HG03108 (cell line): ENCODE measurements at regions not wholly inside any gene's neighbourhood (a gene's known extent, or its start where the extent isn't known, plus 50 kb on each side); places are given as distances from the start of the nearest gene placed in this dataset.

Source experiments
- ATAC-seq: cut with Tn5 transposase; IDR thresholded peaks from one replicate; pipeline ENCODE4 v1.9.1; 2021; ENCODE audit warnings: moderate library complexity; ENCODE audit not compliant: unreplicated experiment

DNA sequence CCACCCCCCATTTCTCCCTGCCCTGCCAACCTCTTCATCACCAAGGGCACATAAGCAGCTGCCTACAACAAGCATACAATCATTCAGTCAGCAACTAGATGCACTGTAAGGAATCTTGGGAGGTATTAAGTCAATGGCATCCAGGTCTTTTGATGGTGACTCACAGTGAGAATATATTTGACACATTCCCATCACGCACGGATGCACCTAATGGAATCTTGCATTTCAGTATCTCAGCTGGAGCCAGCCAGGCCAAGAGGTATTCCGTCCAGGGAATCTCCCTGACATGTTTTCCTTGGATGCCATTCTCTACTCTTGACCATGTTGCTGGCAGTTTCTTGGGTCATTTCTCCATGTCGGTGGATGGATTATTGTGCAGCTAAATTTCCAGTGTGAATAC lies 73.9 kb upstream of the CAPRIN2 start:
- no peak for ATAC-seq

DNA sequence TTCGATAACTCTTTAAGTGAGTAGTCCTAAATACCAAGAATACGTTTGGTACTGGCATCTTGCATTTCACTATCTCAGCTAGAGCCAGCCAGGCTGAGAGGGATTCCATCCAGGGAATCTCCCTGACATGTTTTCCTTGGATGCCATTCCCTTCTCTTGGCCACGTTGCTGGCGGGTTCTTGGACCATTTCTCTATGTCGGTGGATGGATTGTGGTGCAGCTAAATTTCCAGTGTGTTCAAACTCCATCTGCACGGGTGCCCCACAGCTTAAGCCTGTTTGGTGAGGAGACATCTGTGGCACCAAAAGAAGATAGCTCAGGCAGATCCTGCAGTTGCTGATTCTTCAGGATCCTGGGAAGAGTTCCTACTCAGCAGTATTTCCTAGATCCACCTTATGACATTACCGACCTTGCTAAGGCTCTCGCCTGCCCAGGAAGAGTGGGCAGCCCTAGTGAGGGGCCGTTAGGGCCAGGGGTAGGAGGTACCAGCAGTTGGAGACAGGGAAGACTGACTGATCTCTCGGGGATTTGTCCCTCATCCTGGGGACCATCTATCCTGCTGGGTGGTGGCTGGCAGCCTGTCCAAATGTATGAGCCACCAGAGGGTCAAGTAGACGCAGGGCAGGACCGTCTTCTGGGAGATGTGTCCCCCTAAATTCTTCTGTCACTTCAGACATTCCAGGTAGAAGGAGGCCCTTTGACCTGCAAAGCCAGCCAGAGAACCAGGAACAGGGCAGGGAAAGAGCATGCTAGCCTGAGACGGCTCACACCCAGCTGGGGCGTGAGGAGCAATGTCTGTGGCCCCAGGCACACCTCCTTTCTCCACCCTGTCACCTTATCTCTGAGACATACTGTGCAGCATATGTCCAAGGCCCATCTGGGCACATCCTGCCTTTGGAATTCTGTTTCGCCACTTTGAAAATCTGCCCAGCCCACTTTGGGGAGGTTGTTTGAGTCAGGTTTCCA lies 72.6 kb upstream of the CAPRIN2 start:
- ATAC-seq: no peak

DNA sequence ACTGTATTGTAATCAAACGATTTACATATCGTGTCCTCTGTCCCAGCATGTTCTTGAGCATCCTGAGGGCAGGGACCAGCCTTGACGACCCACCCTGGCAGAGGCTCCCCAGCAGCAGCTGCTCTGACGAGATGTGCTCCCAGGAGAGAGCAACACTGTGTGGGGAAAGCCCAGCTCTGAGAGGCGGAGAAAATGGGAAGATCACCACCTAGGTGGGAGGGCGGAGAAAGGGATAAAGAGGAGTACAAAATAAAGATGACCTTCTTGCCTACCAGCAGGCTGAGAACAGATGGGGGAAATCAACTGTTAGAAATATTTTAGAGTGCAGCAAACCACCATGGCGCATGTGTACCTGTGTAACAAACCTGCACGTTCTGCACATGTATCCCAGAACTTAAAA lies 71.5 kb upstream of the CAPRIN2 start:
- no peak for ATAC-seq

DNA sequence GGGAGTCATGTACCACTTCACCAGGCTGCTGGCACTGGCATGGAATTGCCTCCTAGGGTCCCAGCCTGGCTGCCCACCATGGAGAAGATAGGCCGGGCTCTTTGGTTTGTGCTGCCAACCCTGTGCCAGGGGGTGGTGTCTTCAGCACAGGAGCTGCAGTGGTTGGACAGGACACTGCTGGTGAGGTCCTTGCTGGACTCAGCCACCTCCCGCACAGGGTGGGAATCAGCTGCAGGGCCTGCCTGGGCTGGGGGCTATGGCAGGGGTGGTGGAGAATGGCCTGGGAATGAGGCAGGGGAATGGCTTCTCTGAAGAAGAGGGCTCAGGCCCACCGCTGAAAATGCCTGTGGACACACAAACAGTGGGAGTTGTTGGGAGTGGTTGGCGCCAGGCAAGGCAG lies 70.6 kb upstream of the CAPRIN2 start:
- ATAC-seq: no peak

DNA sequence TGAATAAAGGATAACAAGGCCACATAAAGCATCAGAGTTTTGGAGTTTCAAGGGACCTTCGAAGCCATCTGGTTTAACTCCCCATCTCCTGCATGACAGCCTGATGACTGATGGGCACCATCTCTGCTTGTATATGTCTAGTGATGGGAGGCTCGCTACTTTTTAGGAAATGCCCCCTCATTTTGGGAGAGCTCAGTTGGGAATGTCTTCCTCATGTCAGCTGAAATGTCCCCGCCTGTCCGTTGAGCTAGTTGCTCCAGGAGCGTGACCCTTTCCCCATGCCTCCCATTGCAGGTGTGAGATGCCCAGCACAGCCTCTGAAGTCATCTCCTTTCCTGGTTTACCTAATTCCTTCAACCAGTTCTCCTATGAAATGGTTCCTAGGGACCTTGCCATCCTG lies 69.6 kb upstream of the CAPRIN2 start:
- ATAC-seq: no peak

DNA sequence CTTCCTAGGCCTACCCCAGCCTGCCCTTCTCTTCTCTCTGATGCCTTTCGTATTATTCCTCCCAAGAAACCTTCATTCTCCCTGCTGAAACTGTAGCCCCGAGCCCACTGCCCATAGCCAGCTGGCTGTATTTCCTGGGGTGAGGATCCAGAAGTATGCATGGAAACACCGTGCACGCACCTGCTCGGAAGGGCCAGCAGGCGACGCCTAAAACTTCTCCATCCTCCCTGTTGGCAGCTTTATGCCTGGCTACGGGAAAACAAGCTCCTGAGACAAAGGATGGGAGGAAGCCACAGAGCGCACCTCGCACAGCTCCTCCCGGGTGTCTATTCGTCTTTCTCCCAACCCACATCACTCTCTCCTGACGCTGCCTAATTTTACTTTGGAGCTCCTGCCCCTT lies 69.0 kb upstream of the CAPRIN2 start:
- ATAC-seq: no peak

DNA sequence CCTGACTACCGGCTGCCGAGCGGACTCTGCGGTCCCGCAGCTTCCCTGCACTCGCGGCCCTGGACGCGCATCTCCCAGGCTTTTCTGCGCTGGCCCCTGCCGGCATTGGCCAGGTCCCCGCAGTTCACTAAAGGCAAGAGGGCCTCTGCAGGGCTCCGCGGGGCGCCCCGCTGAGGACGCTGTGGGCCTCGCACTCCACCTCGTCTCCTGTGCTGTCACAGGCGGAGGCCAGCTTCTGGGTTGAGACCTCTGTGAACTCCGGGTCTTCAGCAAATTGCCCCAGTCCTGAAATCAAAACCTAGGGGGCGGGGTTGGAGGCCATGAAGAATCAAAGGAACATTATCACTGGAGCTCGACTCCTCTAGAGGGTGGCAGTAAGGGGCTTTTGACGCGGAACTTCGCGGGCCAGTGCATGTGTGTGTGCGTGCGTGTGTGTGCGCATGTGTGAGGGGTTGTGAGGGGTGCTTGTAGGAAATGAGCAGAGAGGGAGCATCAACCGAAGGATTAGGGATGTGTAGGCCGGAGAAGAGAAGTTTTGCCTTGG lies 68.5 kb upstream of the CAPRIN2 start:
- ATAC-seq: no peak

DNA sequence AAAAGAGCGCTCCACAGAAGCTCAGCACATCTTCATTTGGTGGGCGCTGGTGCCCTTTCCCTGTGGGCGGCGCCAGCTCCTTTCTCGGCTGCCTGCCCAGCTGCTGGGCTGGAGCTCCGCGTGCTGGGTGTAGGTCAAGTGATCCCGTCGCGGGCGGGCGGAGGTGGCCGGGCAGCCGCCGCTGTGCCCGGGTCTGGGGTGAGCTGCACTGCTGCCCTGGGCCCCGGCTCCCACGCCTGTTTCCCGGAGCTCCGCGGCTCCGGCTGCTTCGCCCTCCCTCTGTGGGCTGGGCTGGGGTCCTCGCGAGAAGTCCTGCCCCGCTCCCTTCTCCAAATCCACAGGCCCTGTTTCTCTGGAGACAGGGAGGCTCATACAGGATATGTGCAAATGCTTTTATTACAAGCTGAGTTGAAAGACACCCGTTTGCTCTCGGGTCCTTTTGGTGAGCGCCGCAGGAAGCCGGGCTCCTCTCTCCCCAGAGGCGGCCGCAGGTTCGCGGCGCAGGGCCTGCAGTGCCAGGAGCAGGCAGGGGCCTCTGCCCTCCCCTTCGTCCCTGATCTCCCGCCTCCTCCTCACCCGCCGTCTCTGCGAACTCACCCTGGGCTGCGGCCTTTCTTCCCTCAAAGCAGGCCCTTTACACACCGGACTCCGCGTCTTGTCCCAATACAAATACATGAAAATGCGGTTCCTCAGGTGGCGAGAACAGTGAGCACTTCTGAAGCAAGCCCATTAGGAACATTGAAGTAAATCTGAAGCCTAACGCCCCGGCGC lies 67.8 kb upstream of the CAPRIN2 start:
- peak; percentile 54 for ATAC-seq

DNA sequence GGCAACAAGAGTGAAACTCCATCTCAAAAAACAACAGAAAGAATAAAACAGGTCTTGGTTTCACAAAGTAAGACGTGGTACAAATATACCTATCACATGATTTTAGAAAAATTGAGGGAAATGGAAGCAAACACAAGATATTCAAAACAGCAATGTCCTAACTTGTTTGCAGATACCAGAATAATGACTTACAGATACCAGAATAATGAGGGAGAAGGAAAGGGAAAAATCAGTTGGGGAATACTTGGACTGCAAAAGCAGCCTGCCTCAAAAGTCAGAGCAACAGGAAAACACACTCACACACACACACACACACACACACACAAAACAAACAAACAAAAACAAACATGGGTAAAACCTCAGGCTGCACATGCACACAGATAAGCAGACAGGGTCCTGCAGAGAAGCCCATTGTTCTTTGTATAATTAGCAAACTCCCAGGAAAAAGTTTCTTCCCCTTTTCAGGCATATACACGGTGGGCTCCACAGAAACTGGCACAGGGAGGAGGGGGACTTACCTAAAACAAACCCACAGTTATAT lies 65.7 kb upstream of the CAPRIN2 start:
- ATAC-seq: no peak

DNA sequence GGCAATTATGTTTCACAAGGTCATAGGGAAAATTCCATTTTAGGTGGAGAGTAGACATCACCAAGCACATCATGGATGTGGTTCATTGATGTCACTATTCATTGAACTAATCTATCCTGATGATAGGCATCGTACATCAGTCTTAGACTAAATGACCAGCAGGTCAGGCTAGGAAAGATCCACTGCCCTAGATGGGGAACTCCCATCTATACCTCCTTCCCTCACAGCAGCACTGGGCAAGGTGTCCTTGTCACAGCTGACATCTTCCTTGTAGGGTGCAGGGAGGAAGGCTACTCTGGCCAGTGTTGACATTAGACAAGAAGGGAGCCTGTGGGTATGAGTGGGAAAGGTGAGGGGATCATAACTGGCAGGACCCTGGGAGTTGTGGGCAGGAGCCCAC lies 63.8 kb upstream of the CAPRIN2 start:
- ATAC-seq: no peak

DNA sequence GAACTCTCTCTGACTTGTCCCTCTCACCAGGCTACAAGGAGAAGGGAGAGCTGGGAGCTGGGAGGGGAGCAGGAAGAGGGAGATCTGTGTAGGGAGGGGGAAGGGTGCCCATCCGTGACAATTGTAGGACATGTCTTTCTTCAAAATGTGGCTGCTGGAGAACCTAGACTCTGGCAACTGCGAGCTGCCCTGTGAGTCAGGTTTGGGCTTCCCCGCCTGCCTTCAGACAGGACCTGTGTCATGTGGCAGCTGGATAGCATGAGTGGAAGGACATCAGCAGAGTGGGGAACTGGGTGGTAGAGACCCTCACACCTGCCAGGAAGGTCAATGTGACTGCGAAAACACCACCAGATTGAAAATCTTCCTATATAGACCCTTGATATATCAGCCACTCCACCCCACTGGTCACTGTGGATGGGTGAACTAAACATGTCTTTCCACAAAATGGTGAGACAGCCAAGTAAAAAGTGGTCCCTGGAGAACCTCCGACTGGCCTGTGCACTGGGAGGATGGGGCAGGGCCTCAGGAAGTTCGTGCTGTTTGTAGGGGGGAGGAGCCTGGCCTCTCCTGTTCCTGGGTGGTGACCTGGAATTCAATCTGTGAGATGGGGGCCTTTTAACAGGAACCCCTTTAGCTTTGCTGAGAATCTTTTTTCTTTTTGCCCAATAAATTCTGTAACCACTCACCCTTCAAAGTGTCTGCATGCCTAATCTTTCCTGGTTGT lies 62.2 kb upstream of the CAPRIN2 start:
- ATAC-seq: no peak

DNA sequence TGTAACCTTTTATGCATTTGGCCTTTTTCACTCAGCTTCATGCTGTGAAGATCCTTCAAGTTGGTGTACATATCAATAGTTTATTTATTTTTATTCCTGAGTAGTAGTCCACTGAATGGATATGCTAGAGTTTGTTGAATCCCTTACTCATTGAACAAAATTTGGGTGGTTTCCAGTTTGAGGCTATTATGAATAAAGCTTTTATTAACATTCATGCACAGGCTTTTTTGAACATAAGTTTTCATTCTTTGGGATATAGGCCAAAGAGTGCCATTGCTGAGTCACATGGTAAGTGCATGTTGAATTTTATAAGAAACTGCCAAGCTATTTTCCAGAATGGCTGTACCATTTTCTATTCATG lies 59.5 kb upstream of the CAPRIN2 start:
- no peak for ATAC-seq

DNA sequence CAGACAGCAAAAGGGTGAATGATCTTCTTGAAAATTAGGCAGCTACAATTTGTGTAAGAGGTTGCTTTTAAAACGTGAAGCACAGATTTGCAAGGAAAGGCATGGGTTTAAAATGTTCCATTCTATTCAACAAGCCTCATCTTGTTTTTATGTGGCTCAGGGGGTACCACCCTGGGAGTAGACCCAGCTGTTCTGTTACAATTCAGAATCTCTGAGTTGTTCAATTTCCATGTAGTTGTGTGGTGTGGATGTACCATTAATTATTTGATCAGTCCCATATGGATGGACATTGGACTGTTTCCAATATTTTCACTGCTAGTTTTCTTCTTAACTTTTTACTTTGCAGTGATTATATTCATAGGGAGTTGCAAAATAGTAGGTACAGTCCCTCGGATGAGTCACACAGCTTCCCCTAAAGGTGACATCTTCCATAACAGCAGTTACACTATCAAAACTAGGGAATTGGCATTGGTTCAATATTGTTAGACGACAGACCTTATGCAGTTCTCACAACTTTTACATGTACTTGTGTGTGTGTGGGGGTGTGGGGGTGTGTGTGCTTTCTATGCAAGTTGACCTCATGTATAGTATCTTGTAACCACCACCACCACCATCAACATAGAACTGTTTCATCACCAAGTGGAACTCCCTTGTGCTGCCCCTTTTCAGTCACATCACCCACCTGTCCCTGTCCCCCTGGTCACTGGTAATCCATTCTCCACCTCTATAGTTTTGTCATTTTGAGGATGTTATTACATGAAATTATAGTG lies 59.0 kb upstream of the CAPRIN2 start:
- no peak for ATAC-seq

DNA sequence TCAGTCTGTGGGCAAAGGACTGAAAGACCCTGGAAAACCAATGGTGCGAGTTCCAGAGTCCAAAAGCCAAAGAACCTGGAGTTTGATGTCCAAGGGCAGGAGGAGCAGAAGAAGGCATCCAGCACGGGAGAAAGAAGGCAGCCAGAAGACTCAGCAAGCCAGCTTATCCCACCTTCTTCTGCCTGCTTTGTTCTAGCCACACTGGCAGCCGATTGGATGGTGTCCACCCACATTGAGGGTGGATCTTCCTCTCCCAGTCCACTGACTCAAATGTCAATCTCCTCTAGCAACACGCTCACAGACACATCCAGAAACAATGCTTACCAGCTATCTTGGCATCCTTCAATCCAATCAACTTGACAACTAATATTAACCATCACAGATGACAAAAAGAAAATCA lies 57.2 kb upstream of the CAPRIN2 start:
- ATAC-seq: no peak

DNA sequence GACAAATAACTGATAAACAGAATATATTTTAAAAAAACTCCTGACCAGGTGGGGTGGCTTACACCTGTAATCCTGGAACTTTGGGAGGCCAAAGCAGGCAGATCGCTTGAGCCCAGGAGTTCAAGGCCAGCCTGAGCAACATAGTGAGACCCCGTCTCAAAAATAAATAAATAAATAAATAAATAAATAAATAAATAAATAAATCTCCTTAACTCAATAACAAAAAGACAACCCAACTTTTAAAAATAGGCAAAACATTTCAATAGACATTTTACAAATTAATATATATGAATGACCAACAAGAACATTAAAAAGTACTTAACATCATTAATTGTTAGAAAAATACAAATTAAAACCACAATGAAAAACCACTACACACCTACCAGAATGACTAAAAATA lies 56.2 kb upstream of the CAPRIN2 start:
- ATAC-seq: no peak

DNA sequence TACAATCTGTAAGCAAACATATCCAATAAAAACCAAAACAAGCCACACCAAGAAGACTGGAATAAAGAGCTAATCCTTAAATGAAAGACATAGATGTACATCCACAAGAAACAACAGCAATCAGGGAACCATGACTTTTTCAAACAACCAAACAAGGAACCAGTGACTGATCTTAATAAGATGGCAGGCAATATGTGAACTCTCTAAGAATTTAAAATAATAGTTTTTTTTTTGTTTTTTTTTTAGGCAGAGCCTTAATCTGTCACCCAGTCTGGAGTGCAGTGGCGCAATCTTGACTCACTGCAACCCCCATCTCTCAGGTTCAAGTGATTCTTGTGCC lies 52.9 kb upstream of the CAPRIN2 start:
- ATAC-seq: no peak

DNA sequence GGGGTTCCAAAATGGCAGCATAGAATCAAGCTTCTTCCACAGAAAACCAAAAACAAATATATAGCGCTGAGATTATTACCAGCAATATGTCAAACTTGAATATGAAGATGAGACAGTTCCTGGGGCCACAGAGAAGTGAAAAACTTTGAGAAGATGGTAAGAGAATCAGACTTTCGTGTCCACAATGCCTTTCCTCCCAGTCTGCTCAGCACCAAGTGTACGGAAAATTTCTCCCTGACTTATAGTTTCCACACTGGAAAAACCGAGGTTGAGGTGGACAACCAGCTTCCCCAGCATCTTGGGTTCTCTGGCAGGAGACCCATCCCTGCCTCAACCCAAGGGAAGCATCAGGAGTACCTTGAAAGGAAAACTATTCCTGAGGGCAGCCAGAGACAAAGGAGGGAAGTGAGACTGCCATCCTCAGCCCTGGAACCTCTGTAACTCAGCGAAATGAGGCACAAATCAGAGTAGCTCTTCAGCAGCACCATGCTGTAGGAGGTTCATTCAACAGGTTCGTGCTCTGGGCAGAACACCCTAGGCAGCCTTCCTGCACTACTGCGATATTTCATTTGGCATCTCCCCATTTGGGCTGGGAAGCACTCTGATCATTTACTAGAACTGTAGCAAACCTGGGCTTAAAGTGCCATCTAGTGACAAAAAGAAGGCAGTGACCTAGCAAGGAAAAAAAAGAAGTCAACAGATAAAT lies 52.4 kb upstream of the CAPRIN2 start:
- no peak for ATAC-seq

DNA sequence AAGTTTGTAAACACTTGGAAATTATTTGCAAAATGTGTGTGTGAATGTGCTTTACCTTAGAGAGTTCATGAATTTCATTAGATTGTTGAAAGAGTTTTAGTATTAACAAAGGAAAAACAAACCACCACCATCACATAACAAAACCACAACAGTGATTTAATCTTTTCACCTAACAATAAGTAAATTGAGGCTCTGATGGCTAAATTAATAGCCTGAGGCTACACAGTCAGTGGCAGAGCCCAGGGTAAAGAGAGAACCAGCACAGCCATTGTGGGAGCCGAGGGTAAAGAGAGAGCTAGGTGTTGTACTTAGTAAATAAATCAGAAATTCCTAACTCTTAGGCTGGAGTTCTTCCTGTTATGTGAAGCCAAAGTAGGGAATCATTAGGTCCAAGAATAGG lies 51.2 kb upstream of the CAPRIN2 start:
- no peak for ATAC-seq
